Heart right ventricle (tissue), 16 donors: ENCODE measurements at regions not wholly inside any gene's neighbourhood (a gene's known extent, or its start where the extent isn't known, plus 50 kb on each side); places are given as distances from the start of the nearest gene placed in this dataset.
A peak's percentile ranks its signal among the peaks of the same experiment; 100 is the strongest.

Source experiments
- ATAC-seq, 8 donors: fragments of 200-7000 bp; cut with Tn5 transposase; one replicate each; pipeline ENCODE4 v1.9.1; 2020; ENCODE audit warnings: mild to moderate bottlenecking in 8 of 8, moderate library complexity in 8 of 8, moderate number of reproducible peaks in 1 of 8
- DNase-seq, 2 donors: peaks; one replicate each; pipeline ENCODE4 v3.0.0-alpha.2; 2020
- H3K27ac ChIP-seq, 10 donors: fragments of 200-600 bp; sonication (generic) in 2 of 10; one replicate each; pipeline versions ENCODE4 v1.5.0 to v1.8.0; 2020 to 2022; ENCODE audit warnings: mild to moderate bottlenecking in 3 of 10
- H3K27me3 ChIP-seq, 7 donors: fragments of 200-600 bp; one replicate each; pipeline ENCODE4 v1.8.0; 2021 to 2022; ENCODE audit warnings: mild to moderate bottlenecking in 2 of 7
- H3K36me3 ChIP-seq, 9 donors: fragments of 200-600 bp; sonication (generic) in 1 of 9; one replicate each; pipeline versions ENCODE4 v1.5.0 to v1.8.0; 2020 to 2022; ENCODE audit warnings: mild to moderate bottlenecking in 2 of 9
- H3K4me1 ChIP-seq, 9 donors: fragments of 200-600 bp; sonication (generic) in 1 of 9; one replicate each; pipeline versions ENCODE4 v1.5.0 to v1.8.0; 2020 to 2022; ENCODE audit warnings: mild to moderate bottlenecking in 4 of 9
- H3K4me3 ChIP-seq, 10 donors: fragments of 200-600 bp; sonication (generic) in 2 of 10; one replicate each; pipeline versions ENCODE4 v1.5.0 to v1.8.0; 2020 to 2022; ENCODE audit warnings: mild to moderate bottlenecking in 7 of 10, moderate library complexity in 2 of 10
- H3K9me3 ChIP-seq, 11 donors: fragments of 200-600 bp in 10 of 11; sonication (generic) in 2 of 11; one replicate each; pipeline versions ENCODE4 v1.5.0 to v1.8.0; 2013 to 2022; ENCODE audit warnings: mild to moderate bottlenecking in 2 of 11, control low read depth in 1 of 11, moderate library complexity in 1 of 11
- WGBS, 2 donors: extraction: QIAGEN DNeasy Blood & Tissue Kit; methylation state at CpG; one replicate each; pipeline ENCODE4 v1.1.7; 2013; ENCODE audit warnings: inconsistent platforms in 1 of 2; 5-methylcytosine and 5-hydroxymethylcytosine counted together
- intact Hi-C, 10 donors: fragments of 100-400 bp; cut with DNase I; formaldehyde crosslinking; loops; one replicate each; pipeline versions ENCODE4 v1.11.1 to v1.14.2; 2022
- TF ChIP-seq, protein P1 (sequence below), 9 donors: fragments of 200-600 bp; sonication (generic) in 2 of 9; IDR thresholded peaks; one replicate each; pipeline versions ENCODE4 v1.5.0 to v1.8.0; 2021 to 2022; ENCODE audit warnings: antibody characterized with exemption in 9 of 9, mild to moderate bottlenecking in 5 of 9, moderate library complexity in 1 of 9
- donor health status: Arrhythmogenic right ventricular cardiomyopathy.
- donor health status: ischemic (EF 13 %, LVEDD 7.1; RV severe dilation, severe dysfunction).
- donor health status: healthy with polysubstance abuse.
- donor health status: DM: no; HTN: yes; CAD: no.
- donor health status: DM: no; HTN: no; CAD: no.
- donor health status: ischemic (EF 25% LVEDD 6.9; RV normal size, moderate dysfunction).
- donor health status: ischemic (EF 25% LVEDD 5.7; RV mildly dilated, moderate dysfunction).
- donor health status: healthy.
- donor health status: DM: yes; HTN: yes; CAD: no.
- donor health status: Ischemic cardiomyopathy.
- donor health status: ischemic (EF 35%, LVEDD 5.7; RV mildly dilated, moderate dysfunction).
- donor health status: nonischemic (EF 11% LVEDD 7.7; RV severe dilation, severe dysfunction).
- donor health status: DM: yes; HTN: yes; CAD: no.
- donor health status: PGD.
- donor health status: ischemic (EF 29% LVEDD 5.4; RV normal size, mild dysfunction).
- donor health status: nonischemic (EF 23%, LVEDD 6.1; RV moderate dilation, normal function).

DNA sequence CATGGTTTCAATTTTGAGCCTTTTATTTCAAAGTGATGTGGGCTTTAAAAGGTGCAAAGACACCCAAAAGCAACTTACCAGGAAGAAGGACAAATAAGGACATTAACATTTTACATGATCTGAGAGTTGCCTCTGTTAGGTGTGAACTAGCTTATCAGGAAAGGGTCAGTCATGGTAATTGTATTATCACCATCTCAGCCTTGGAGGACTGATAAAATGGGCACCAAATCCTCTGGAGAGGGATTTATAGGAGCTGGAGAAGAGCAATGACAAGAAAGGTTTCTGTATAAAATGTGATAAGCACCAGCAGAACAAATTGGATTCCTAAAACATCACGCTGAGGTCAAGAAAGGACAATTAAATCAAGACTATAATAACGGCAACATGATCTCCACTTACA, 217.7 kb upstream of the PRICKLE1 start:
- Histone ChIP-seq H3K9me3 (no peaks in the 10 kb centered on the region), H3K27ac (no peak overlapping the region), H3K27me3 (no peaks in the 10 kb centered on the region), H3K36me3 (no peaks in the 10 kb centered on the region), H3K4me3 (no peak overlapping the region), H3K4me1 (peaks cover 0 to 5% (median 0%) of the 10 kb centered on the region in 9 donors)
- ATAC-seq: no peak
- TF ChIP-seq, protein P1, sequence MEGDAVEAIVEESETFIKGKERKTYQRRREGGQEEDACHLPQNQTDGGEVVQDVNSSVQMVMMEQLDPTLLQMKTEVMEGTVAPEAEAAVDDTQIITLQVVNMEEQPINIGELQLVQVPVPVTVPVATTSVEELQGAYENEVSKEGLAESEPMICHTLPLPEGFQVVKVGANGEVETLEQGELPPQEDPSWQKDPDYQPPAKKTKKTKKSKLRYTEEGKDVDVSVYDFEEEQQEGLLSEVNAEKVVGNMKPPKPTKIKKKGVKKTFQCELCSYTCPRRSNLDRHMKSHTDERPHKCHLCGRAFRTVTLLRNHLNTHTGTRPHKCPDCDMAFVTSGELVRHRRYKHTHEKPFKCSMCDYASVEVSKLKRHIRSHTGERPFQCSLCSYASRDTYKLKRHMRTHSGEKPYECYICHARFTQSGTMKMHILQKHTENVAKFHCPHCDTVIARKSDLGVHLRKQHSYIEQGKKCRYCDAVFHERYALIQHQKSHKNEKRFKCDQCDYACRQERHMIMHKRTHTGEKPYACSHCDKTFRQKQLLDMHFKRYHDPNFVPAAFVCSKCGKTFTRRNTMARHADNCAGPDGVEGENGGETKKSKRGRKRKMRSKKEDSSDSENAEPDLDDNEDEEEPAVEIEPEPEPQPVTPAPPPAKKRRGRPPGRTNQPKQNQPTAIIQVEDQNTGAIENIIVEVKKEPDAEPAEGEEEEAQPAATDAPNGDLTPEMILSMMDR (IDR thresholded peaks at IDR 0.05): no peak
- no peak for DNase-seq
- 87 to 92% methylated on average over 2 of the region's 2 CpGs for WGBS, 2 donors
- intact Hi-C loops: no loop called here

- H3K4me1 ChIP-seq: peaks cover 0 to 5% (median 0%) of the 10 kb centered on the region in 9 donors
- no peak overlapping the region for H3K4me3 ChIP-seq
- TF ChIP-seq, protein P1 (IDR thresholded peaks at IDR 0.05): no peak
- H3K27me3 ChIP-seq: no peaks in the 10 kb centered on the region
- no peaks in the 10 kb centered on the region for H3K9me3 ChIP-seq
- ATAC-seq: no peak
- WGBS, 2 donors: 87 to 93% methylated on average over 2 of the region's 2 CpGs
- intact Hi-C loops: no loop called here
- no peak for DNase-seq
- H3K36me3 ChIP-seq: no peaks in the 10 kb centered on the region
- no peak overlapping the region for H3K27ac ChIP-seq
Observed at GRCh38 chr12:42804928-42805327, 215.4 kb upstream of the PRICKLE1 start.

DNA sequence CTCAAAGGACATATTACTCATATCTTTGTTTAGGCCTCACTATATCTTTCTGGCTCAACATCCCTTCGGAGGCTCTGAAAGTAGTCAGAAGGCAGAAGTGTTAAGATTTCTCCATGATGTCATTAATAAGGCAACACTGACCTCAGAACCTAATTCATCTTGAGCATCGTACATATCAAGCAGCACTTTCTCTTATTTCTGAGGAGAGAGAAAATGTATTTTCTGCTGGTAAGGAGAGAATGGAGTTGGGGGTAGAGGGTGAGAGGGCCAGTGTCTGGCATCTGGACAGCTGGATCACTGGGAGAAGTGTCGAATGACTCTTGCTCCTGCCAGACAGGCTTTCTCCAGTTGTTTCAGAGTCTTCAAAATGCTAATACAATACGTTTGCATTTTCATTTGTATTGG, 213.2 kb upstream of the PRICKLE1 start:
- H3K4me1 ChIP-seq: peaks cover 0 to 5% (median 0%) of the 10 kb centered on the region in 9 donors
- no peak overlapping the region for H3K27ac ChIP-seq
- H3K9me3 ChIP-seq: no peaks in the 10 kb centered on the region
- intact Hi-C loops: no loop called here
- TF ChIP-seq, protein P1 (IDR thresholded peaks at IDR 0.05): no peak
- DNase-seq (no peak), ATAC-seq (peak in 1 of 8 donors; percentile 57)
- H3K36me3 ChIP-seq: no peaks in the 10 kb centered on the region
- H3K4me3 ChIP-seq: no peak overlapping the region
- H3K27me3 ChIP-seq: no peaks in the 10 kb centered on the region
- WGBS, 2 donors: 64 to 68% methylated on average over 4 of the region's 4 CpGs

GRCh38 chr12:42801271-42801670, 211.7 kb upstream of the PRICKLE1 start:
- Histone ChIP-seq H3K4me3 (no peak overlapping the region), H3K36me3 (no peaks in the 10 kb centered on the region), H3K27me3 (no peaks in the 10 kb centered on the region), H3K4me1 (peaks cover 0 to 5% (median 0%) of the 10 kb centered on the region in 9 donors), H3K27ac (no peak overlapping the region), H3K9me3 (no peaks in the 10 kb centered on the region)
- WGBS, 2 donors: 96% methylated on average over 2 of the region's 2 CpGs
- TF ChIP-seq, protein P1 (IDR thresholded peaks at IDR 0.05): no peak
- DNase-seq (no peak), ATAC-seq (no peak)
- intact Hi-C loops: no loop called here
